ENCODE measurements at regions not wholly inside any gene's neighbourhood (a gene's known extent, or its start where the extent isn't known, plus 50 kb on each side); places are given as distances from the start of the nearest gene placed in this dataset.

DNA sequence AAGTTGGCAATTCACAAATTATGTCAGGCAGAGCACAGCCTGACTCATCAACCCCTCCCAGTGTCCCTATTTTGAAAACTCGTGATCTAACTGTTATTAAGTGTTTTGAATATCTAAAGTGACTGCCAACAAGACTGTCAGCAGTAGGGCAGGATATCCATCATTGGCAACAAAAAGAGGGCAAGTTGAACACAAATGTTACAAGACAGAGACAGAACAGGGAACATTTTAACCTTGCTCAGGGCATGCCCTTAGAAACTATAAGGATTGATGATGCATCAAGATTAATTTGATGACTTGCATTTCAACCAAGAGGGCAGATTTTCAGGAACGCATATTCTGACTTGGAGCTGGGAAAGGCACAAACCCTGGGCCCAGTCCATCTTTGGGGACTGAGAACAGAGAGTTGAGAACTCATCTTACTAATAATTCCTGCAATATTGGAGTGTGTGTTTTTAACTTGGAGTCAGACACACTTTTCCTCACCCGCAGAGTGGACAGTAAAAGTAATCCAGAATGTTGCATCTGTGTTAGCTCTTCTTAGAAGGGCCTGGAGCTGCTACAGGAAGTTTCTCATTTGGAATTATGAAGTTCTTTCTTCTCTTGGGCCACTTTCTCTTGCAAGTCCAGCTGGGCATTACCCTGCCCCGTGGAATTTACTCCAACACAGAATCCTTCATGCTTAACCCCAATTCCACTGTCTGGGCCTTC, 317.2 kb downstream of the LTN1 start:
- no peaks in the 10 kb centered on the region for H3K36me3 ChIP-seq (replicated peaks; ENCODE audit: insufficient read depth, low read depth)
- no peak for DNase-seq (ENCODE audit: low spot score)
- no peak for TF ChIP-seq EZH2phosphoT487 (IDR thresholded peaks at IDR 0.05; ENCODE audit: low read depth, severe bottlenecking, unreplicated experiment)
- no peak for TF ChIP-seq CTCF (IDR thresholded peaks at IDR 0.05; ENCODE audit: poor library complexity)
- TF ChIP-seq EZH2 (IDR thresholded peaks at IDR 0.05; ENCODE audit: borderline replicate concordance) = no peak
- no peak overlapping the region for H2AFZ ChIP-seq
- H4K20me1 ChIP-seq (ENCODE audit: insufficient read depth, poor library complexity, severe bottlenecking) = no peaks in the 10 kb centered on the region
- no peaks in the 10 kb centered on the region for H3K27me3 ChIP-seq
- no peaks in the 10 kb centered on the region for H3K9me3 ChIP-seq (ENCODE audit: low read depth)
- H3K79me2 ChIP-seq = no peaks in the 10 kb centered on the region
- H3K4me2 ChIP-seq = no peak overlapping the region
- H3K27ac ChIP-seq = no peak overlapping the region
- 63% methylated on average over 4 of the region's 4 CpGs for WGBS (ENCODE audit: low lambda C conversion rate, missing lambda C conversion rate)
- no peak overlapping the region for H3K4me3 ChIP-seq
- no peaks in the 10 kb centered on the region for H3K4me1 ChIP-seq (ENCODE audit: insufficient read depth)
- H3K9me2 ChIP-seq (replicated peaks; ENCODE audit: insufficient read depth) = no peaks in the 10 kb centered on the region

DNA sequence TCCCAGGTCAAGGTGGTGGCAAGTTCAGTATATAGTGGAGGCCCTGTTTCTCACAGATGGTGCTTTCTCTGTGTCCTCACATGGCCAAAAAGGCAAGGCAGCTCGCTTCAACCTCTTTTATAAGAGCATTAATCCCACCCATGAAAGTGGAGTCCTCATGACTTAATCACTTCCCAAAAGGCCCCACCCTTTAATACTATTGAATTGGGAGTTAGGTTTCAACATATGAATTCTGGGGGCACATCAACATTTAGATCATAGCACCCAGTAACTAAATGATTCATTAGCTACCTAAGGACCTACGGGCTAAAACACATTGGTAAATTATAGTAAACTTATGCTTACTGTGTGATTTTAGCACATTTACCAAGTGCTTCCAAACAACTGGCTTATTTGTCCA, 317.9 kb downstream of the LTN1 start:
- Histone ChIP-seq H4K20me1 (ENCODE audit: insufficient read depth, poor library complexity, severe bottlenecking) (no peaks in the 10 kb centered on the region), H3K4me3 (no peak overlapping the region), H3K9me3 (ENCODE audit: low read depth) (no peaks in the 10 kb centered on the region), H3K27ac (no peak overlapping the region), H3K4me1 (ENCODE audit: insufficient read depth) (no peaks in the 10 kb centered on the region), H3K79me2 (no peaks in the 10 kb centered on the region), H3K36me3 (replicated peaks; ENCODE audit: insufficient read depth, low read depth) (no peaks in the 10 kb centered on the region), H3K4me2 (no peak overlapping the region), H2AFZ (no peak overlapping the region), H3K27me3 (no peaks in the 10 kb centered on the region), H3K9me2 (replicated peaks; ENCODE audit: insufficient read depth) (no peaks in the 10 kb centered on the region)
- no peak for DNase-seq (ENCODE audit: low spot score)
- TF ChIP-seq CTCF (IDR thresholded peaks at IDR 0.05; ENCODE audit: poor library complexity) (no peak), EZH2phosphoT487 (IDR thresholded peaks at IDR 0.05; ENCODE audit: low read depth, severe bottlenecking, unreplicated experiment) (no peak), EZH2 (IDR thresholded peaks at IDR 0.05; ENCODE audit: borderline replicate concordance) (no peak)
- WGBS (ENCODE audit: low lambda C conversion rate, missing lambda C conversion rate) = 91% methylated on average over 2 of the region's 2 CpGs

- 79% methylated on average over 7 of the region's 7 CpGs for WGBS (ENCODE audit: low lambda C conversion rate, missing lambda C conversion rate)
- H2AFZ ChIP-seq = no peak overlapping the region
- H3K4me1 ChIP-seq (ENCODE audit: insufficient read depth) = no peaks in the 10 kb centered on the region
Measured at GRCh38 chr21:28671549-28672195, 321.0 kb downstream of the LTN1 start.

More at GRCh38 chr21:28671549-28672195, 321.0 kb downstream of the LTN1 start:
- TF ChIP-seq EZH2phosphoT487 (IDR thresholded peaks at IDR 0.05; ENCODE audit: low read depth, severe bottlenecking, unreplicated experiment) (no peak), CTCF (IDR thresholded peaks at IDR 0.05; ENCODE audit: poor library complexity) (no peak), EZH2 (IDR thresholded peaks at IDR 0.05; ENCODE audit: borderline replicate concordance) (no peak)
- Histone ChIP-seq H3K4me2 (no peak overlapping the region), H3K4me3 (no peak overlapping the region), H3K27ac (no peak overlapping the region), H3K9me2 (replicated peaks; ENCODE audit: insufficient read depth) (no peaks in the 10 kb centered on the region), H3K36me3 (replicated peaks; ENCODE audit: insufficient read depth, low read depth) (no peaks in the 10 kb centered on the region), H4K20me1 (ENCODE audit: insufficient read depth, poor library complexity, severe bottlenecking) (no peaks in the 10 kb centered on the region), H3K27me3 (no peaks in the 10 kb centered on the region), H3K9me3 (ENCODE audit: low read depth) (no peaks in the 10 kb centered on the region), H3K79me2 (no peaks in the 10 kb centered on the region)
- DNase-seq (ENCODE audit: low spot score) = no peak
